HUES48 (cell line): ENCODE measurements at regions not wholly inside any gene's neighbourhood (a gene's known extent, or its start where the extent isn't known, plus 50 kb on each side); places are given as distances from the start of the nearest gene placed in this dataset.

ENCODE experiments used
- H3K27ac ChIP-seq: one replicate; pipeline ENCODE4 v1.7.0; 2013; ENCODE audit warnings: low read depth, low read length, inconsistent platforms
- H3K27me3 ChIP-seq: 2 replicates; pipeline ENCODE4 v1.6.1; 2013; ENCODE audit warnings: mild to moderate bottlenecking, low read length; ENCODE audit not compliant: control insufficient read depth, insufficient read depth
- H3K36me3 ChIP-seq: 2 replicates; pipeline ENCODE4 v1.6.1; 2013; ENCODE audit warnings: low read length; ENCODE audit not compliant: control insufficient read depth, insufficient read depth
- H3K4me1 ChIP-seq: 2 replicates; pipeline ENCODE4 v1.6.1; 2013; ENCODE audit warnings: mild to moderate bottlenecking, low read length; ENCODE audit not compliant: control insufficient read depth, insufficient read depth
- H3K4me3 ChIP-seq: 2 replicates; pipeline ENCODE4 v1.5.1; 2013; ENCODE audit warnings: mild to moderate bottlenecking, low read depth, low read length
- H3K9ac ChIP-seq: 2 replicates; pipeline ENCODE4 v1.6.1; 2013; ENCODE audit warnings: mild to moderate bottlenecking, low read depth, low read length, moderate library complexity
- H3K9me3 ChIP-seq: 2 replicates; pipeline ENCODE4 v1.6.1; 2013; ENCODE audit warnings: low read length; ENCODE audit not compliant: control insufficient read depth, insufficient read depth

DNA sequence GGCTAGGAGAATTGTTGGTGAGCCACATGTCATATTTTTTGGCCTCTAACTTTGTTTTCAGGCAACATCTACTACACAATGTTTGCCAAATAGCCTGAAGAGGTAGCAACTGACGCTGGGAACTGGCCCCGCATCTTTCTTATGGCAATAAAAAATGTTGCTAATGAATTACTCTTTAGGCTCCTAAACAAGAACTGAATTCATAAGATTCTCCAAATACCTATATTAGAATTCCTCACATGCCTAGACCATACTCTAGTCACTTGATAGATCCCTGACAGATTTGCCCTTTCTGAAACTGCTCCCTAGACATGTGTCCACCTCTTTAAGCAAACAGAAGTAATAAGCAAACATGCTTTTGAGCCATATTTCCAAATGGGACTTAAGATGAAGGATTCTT is 209.0 kb upstream of the ATXN7L3B start:
- Histone ChIP-seq H3K4me3 (no peak overlapping the region), H3K9ac (no peak overlapping the region), H3K36me3 (no peaks in the 10 kb centered on the region), H3K27me3 (no peaks in the 10 kb centered on the region), H3K27ac (no peak overlapping the region), H3K9me3 (no peaks in the 10 kb centered on the region), H3K4me1 (no peaks in the 10 kb centered on the region)

DNA sequence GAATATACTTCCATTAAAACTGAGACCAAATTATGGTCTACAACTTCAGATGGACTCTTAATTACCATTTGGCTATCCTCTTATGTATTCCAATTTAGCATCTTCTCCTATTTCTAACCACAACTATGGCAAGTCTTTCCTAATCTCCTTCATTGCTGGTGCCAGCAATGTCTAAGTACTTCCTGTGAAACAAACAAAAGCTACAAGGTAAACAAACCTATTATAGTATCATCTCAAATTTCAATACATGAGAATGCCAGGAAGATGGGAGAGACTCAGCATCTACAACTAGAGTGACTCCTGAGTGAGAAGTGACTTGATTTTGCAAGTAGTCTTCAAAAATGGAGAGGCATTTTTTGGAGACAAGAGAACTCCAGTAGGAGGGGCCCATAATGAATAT is 202.9 kb upstream of the ATXN7L3B start:
- Histone ChIP-seq H3K27me3 (no peaks in the 10 kb centered on the region), H3K36me3 (no peaks in the 10 kb centered on the region), H3K4me1 (peaks cover 6% of the 10 kb centered on the region), H3K9me3 (no peaks in the 10 kb centered on the region), H3K27ac (no peak overlapping the region), H3K4me3 (no peak overlapping the region), H3K9ac (no peak overlapping the region)

DNA sequence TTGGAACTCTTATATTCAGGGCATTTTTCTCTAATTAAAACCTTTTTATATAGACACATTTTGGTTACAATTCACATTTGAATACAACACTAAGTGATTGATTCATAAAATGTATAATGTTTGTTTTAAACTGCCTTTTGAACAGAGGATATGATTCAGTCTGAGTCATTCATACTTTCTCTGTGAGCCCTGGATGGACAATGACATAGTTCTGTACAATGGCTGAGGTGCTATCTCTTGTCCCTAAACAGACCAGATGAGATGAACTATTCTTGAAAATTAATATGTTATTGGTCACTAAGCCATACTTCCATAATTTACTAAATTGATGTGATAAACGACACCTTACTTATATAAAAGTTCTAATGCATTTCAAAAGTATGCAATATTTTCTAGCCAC is 199.7 kb upstream of the ATXN7L3B start:
- Histone ChIP-seq H3K4me3 (no peak overlapping the region), H3K27ac (no peak overlapping the region), H3K9ac (no peak overlapping the region), H3K27me3 (no peaks in the 10 kb centered on the region), H3K4me1 (peaks cover 6% of the 10 kb centered on the region), H3K36me3 (no peaks in the 10 kb centered on the region), H3K9me3 (no peaks in the 10 kb centered on the region)

DNA sequence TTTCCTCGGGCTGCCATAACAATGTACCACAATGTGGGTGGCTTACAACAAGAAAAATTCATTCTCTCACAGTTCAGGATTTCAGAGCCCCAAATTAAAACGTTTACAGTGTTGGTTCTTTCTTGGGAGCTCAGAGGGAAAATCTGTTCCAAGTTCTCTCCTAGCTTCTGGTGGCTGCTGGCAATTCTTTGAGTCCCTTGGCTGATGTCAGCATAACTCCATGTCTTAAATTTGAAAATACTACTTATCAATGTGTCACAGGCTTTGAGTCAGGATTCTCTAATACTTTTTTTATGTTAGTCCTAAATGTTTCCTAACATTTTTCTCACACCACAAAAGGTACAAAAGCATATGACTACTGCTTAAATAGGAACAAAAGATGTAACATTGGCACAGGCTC is 198.4 kb upstream of the ATXN7L3B start:
- Histone ChIP-seq H3K36me3 (no peaks in the 10 kb centered on the region), H3K4me3 (no peak overlapping the region), H3K27me3 (no peaks in the 10 kb centered on the region), H3K4me1 (peaks cover 6% of the 10 kb centered on the region), H3K9ac (no peak overlapping the region), H3K9me3 (no peaks in the 10 kb centered on the region), H3K27ac (no peak overlapping the region)

DNA sequence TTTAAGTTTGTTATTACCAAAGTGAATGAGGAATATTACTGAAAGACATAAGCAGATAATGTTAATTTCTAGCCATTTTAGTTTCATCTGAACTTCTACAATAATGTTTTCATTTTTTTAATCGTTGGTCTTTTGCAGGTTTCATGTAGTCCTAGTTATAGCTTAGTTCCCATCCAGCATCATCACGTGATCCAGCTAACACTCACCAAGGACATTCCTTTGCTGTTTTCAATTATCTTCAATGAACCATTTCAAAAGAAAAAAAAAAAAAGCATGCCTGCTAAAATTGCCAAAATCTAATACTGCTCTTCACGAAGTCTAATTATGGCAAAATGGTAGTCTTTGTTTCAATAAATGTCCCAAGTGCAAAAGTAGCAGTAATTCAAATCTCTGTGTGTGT is 187.7 kb upstream of the ATXN7L3B start:
- Histone ChIP-seq H3K4me1 (no peaks in the 10 kb centered on the region), H3K27ac (no peak overlapping the region), H3K27me3 (no peaks in the 10 kb centered on the region), H3K36me3 (no peaks in the 10 kb centered on the region), H3K9ac (no peak overlapping the region), H3K4me3 (no peak overlapping the region), H3K9me3 (no peaks in the 10 kb centered on the region)

DNA sequence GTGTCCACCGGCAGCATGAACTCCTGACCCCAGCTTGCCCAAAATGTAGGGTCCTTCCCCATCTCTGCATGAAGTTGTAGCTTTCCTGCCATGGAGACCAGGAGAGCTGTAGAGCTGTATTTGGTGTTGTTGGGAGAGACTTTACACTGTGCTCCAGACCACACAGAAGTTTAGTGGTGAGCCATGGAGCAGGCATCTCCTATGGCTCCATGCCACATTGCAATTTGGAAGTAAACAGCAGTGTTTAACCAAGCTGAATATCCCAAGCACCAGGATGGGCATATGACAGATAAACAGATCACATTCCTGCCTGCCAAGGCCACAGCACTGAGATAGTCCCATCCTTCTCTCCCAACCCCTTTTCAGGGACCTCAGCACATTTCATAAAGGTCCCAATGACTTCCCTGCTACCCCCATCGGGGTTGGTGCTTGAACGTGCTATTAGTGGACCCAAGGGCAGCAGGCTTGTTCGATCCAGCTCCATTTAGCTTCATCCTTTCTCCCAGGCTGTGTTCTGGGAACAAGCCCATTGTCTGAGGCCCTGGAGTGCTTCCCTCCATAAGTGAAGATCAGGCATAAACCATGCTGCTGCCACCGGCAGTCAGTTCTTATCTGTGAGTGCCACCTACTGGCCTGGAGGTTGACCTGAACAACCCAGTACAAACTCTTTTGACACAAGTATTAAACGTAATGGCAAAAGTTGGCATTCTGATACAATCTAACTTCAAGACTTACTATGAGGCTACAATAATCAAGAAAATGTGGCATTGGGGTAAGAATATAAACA is 172.3 kb upstream of the ATXN7L3B start:
- H3K4me1 ChIP-seq, result no peaks in the 10 kb centered on the region
- no peak overlapping the region for H3K4me3 ChIP-seq
- H3K9me3 ChIP-seq, result no peaks in the 10 kb centered on the region
- H3K27ac ChIP-seq, result no peak overlapping the region
- H3K9ac ChIP-seq, result no peak overlapping the region
- no peaks in the 10 kb centered on the region for H3K27me3 ChIP-seq
- no peaks in the 10 kb centered on the region for H3K36me3 ChIP-seq

DNA sequence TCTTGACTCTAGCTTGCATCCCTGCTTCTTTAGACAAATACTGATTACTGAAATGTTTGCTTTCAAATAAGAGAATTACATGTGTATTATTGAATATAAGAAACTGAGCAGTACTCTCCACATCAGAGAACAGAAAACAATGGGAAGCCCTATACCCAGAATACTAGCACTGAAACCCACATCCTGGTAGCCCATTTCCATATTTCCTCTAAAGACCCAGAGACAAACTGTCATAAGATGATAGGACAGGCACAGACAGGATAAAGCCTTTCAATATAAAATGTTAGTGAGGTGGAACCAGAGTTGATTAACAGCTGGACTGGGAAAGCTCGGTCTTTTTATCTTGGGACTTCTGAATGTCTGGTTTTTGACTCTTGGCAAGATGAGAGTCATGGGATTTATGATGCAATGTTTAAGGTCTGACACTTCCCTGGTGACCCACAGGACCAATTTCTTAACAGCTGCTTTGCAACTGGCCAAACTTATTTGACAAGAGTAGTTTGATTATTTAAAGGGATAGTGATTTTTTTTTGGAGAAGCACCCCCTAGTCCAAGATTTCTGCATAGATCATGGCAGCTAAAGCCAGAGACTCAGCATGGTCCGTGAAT is 166.9 kb upstream of the ATXN7L3B start:
- no peaks in the 10 kb centered on the region for H3K4me1 ChIP-seq
- H3K36me3 ChIP-seq, result no peaks in the 10 kb centered on the region
- no peaks in the 10 kb centered on the region for H3K27me3 ChIP-seq
- no peaks in the 10 kb centered on the region for H3K9me3 ChIP-seq
- no peak overlapping the region for H3K9ac ChIP-seq
- H3K4me3 ChIP-seq, result no peak overlapping the region
- no peak overlapping the region for H3K27ac ChIP-seq

DNA sequence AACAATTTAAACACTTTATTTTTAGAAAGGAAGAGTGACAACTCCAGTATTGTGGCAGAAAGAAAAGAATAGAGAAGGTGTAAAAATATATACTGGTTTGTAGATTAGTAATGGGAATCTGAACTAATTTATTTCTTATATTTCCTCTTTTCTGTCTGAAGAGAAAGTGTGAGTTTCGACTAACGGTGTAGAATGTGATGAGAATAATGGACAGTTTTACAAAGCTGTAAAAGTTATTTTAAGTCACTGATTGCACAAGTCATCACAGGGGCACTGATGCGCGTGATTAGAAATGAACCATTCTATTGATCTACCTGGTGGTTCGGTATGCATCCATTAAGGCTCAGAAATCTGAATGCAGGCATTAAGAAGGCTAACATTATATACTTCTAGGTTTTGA is 158.5 kb upstream of the ATXN7L3B start:
- H3K4me1 ChIP-seq, result no peaks in the 10 kb centered on the region
- no peak overlapping the region for H3K27ac ChIP-seq
- H3K36me3 ChIP-seq, result no peaks in the 10 kb centered on the region
- no peaks in the 10 kb centered on the region for H3K9me3 ChIP-seq
- no peaks in the 10 kb centered on the region for H3K27me3 ChIP-seq
- H3K9ac ChIP-seq, result no peak overlapping the region
- H3K4me3 ChIP-seq, result no peak overlapping the region

DNA sequence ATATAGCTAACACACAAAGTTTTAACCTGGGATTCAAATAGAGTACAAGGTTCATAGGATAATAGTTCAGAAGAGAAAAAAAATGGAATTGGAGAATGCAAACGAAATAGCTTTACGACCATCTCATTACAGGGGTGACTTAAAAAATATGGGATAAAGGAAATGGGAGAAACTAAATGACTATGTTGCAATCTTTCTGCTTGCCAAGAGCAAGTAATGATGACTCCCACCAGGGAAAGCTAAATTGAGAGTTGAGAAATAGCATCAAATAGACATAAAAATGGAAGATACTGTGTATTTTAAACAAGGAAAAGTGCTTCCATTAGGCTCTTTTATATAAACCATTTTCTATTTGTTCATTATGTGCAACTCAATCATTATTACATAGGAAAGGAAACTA is 155.7 kb upstream of the ATXN7L3B start:
- Histone ChIP-seq H3K36me3 (no peaks in the 10 kb centered on the region), H3K27ac (no peak overlapping the region), H3K9me3 (no peaks in the 10 kb centered on the region), H3K4me3 (no peak overlapping the region), H3K4me1 (no peaks in the 10 kb centered on the region), H3K27me3 (no peaks in the 10 kb centered on the region), H3K9ac (no peak overlapping the region)

DNA sequence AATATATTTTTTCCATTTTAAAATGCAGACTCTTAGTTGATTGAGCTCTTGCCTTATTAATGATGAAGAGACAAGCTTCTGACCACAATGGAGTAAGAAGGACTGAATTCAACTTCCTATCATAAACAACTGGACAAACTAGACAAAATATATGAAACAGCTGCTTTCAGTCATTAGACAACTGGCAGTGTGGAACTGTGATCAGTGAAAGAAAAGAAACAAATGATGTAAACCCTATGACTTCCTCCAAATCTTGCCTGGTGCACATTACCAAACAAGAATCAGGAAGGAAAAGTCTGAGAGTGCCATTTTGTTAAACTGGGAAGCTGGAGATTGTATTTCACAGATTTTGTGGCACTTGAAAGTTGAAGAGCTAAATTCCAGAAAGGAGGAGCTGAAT is 154.7 kb upstream of the ATXN7L3B start:
- no peaks in the 10 kb centered on the region for H3K4me1 ChIP-seq
- H3K27ac ChIP-seq, result no peak overlapping the region
- no peaks in the 10 kb centered on the region for H3K27me3 ChIP-seq
- H3K9ac ChIP-seq, result no peak overlapping the region
- no peak overlapping the region for H3K4me3 ChIP-seq
- H3K36me3 ChIP-seq, result no peaks in the 10 kb centered on the region
- H3K9me3 ChIP-seq, result no peaks in the 10 kb centered on the region

DNA sequence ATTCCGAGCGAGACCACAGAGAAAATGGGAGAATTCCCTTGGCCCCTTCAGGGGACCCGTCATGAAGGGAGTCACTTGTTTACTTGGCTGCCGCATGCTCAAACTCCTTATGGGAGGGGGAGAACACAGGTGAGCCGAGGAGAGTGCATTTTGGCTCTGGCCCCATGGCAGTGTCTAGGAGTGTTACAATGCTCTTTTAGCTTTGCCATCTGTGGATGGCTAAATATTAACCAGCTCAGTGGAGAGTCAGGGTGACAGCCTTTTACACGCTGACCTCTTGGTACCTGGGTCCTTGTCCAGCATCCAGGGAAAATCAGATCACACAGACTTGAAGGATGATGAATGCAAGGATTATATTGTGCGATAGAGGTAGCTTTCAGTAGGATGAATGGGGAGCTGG is 146.4 kb upstream of the ATXN7L3B start:
- H3K9ac ChIP-seq, result no peak overlapping the region
- no peaks in the 10 kb centered on the region for H3K9me3 ChIP-seq
- no peaks in the 10 kb centered on the region for H3K36me3 ChIP-seq
- H3K27ac ChIP-seq, result no peak overlapping the region
- H3K27me3 ChIP-seq, result no peaks in the 10 kb centered on the region
- no peak overlapping the region for H3K4me3 ChIP-seq
- no peaks in the 10 kb centered on the region for H3K4me1 ChIP-seq
